Central memory CD4-positive, alpha-beta T cell (primary cell): ENCODE measurements at regions not wholly inside any gene's neighbourhood (a gene's known extent, or its start where the extent isn't known, plus 50 kb on each side); places are given as distances from the start of the nearest gene placed in this dataset.

Experiments used
- DNase-seq: peaks from one replicate; pipeline ENCODE4 v3.0.0; 2022

- no peak for DNase-seq
These were observed 906.1 kb downstream of the CDH11 start for GRCh38 chr16:64215730-64216129.

- no peak for DNase-seq
These were observed 910.5 kb downstream of the CDH11 start for GRCh38 chr16:64211331-64211730.

GRCh38 chr16:64206862-64207261 is 915.0 kb downstream of the CDH11 start:
- no peak for DNase-seq

GRCh38 chr16:64203126-64203525 is 918.7 kb downstream of the CDH11 start:
- DNase-seq, result no peak

- DNase-seq, result no peak
These were observed 919.3 kb downstream of the CDH11 start for GRCh38 chr16:64202571-64202970.

- no peak for DNase-seq
These were observed 925.4 kb downstream of the CDH11 start for GRCh38 chr16:64196444-64196843.

GRCh38 chr16:64185954-64186353 is 935.9 kb downstream of the CDH11 start:
- no peak for DNase-seq

GRCh38 chr16:64184156-64184555 is 937.7 kb downstream of the CDH11 start:
- no peak for DNase-seq

GRCh38 chr16:64182985-64183384 is 938.9 kb downstream of the CDH11 start:
- no peak for DNase-seq

GRCh38 chr16:64181271-64181925 is 940.5 kb downstream of the CDH11 start:
- DNase-seq, result no peak

GRCh38 chr16:64180136-64180900 is 941.5 kb downstream of the CDH11 start:
- DNase-seq, result no peak

GRCh38 chr16:64174327-64174726 is 947.5 kb downstream of the CDH11 start:
- no peak for DNase-seq

GRCh38 chr16:64172652-64173051 is 949.2 kb downstream of the CDH11 start:
- no peak for DNase-seq

- DNase-seq, result no peak
These were observed 949.6 kb downstream of the CDH11 start for GRCh38 chr16:64172226-64172625.

- no peak for DNase-seq
These were observed 950.2 kb downstream of the CDH11 start for GRCh38 chr16:64171632-64172031.

- no peak for DNase-seq
These were observed 953.5 kb downstream of the CDH11 start for GRCh38 chr16:64168371-64168770.

GRCh38 chr16:64167936-64168335 is 953.9 kb downstream of the CDH11 start:
- no peak for DNase-seq

- no peak for DNase-seq
These were observed 956.5 kb downstream of the CDH11 start for GRCh38 chr16:64165368-64165767.

GRCh38 chr16:64162613-64163375 is 959.1 kb downstream of the CDH11 start:
- DNase-seq, result no peak

- no peak for DNase-seq
These were observed 961.9 kb downstream of the CDH11 start for GRCh38 chr16:64159976-64160375.

GRCh38 chr16:64158941-64159588 is 962.8 kb downstream of the CDH11 start:
- DNase-seq, result no peak

- no peak for DNase-seq
These were observed 968.1 kb downstream of the CDH11 start for GRCh38 chr16:64153718-64154117.
